Vagina (tissue), 2 donors: ENCODE measurements at regions not wholly inside any gene's neighbourhood (a gene's known extent, or its start where the extent isn't known, plus 50 kb on each side); places are given as distances from the start of the nearest gene placed in this dataset.
"Not testable (repeated sequence)": the region's sequence is repeated elsewhere in the genome, so short reads cannot be mapped to it uniquely, and the experiment has no call there.

Experiments
- DNase-seq, 2 donors: peaks; one replicate each; pipeline ENCODE4 v3.0.0-alpha.2; 2017; ENCODE audit errors: extremely low spot score in 2 of 2
- H3K27ac ChIP-seq: fragments of 200-600 bp; sonication (generic); one replicate; pipeline ENCODE4 v1.5.1; 2019
- H3K27me3 ChIP-seq: fragments of 200-600 bp; sonication (generic); one replicate; pipeline ENCODE4 v1.5.1; 2019
- H3K36me3 ChIP-seq, 2 donors: fragments of 200-600 bp; sonication (generic); one replicate each; pipeline ENCODE4 v1.5.1; 2017 to 2019
- H3K4me1 ChIP-seq: fragments of 200-600 bp; sonication (generic); one replicate; pipeline ENCODE4 v1.5.1; 2019
- H3K4me3 ChIP-seq, 2 donors: fragments of 200-600 bp; sonication (generic); 1 replicate in 1 of 2; 2 replicates in 1 of 2; pipeline ENCODE4 v1.5.1; 2016 to 2019
- H3K9me3 ChIP-seq: fragments of 200-600 bp; sonication (generic); one replicate; pipeline ENCODE4 v1.5.1; 2019
- CTCF ChIP-seq, 3 experiments: fragments of 450-650 bp in 2 of 3; fragments of 200-600 bp in 1 of 3; sonication (generic) in 1 of 3; IDR thresholded peaks; one replicate each; pipeline ENCODE4 v1.5.1; 2017 to 2019; ENCODE audit warnings: antibody characterized with exemption in 3 of 3, mild to moderate bottlenecking in 2 of 3, moderate library complexity in 2 of 3
- POLR2A ChIP-seq, 2 donors: fragments of 450-650 bp; IDR thresholded peaks; one replicate each; pipeline ENCODE4 v1.6.1; 2017; ENCODE audit warnings: antibody characterized with exemption in 2 of 2, mild to moderate bottlenecking in 2 of 2, moderate library complexity in 2 of 2
- POLR2AphosphoS5 ChIP-seq, 2 donors: sonication (generic); formaldehyde crosslinking; IDR thresholded peaks; one replicate each; pipeline ENCODE4 v1.9.0; 2017; ENCODE audit warnings: antibody characterized with exemption in 2 of 2, mild to moderate bottlenecking in 2 of 2, low read depth in 1 of 2; ENCODE audit not compliant: insufficient read depth in 1 of 2
- intact Hi-C: fragments of 100-400 bp; cut with DNase I; formaldehyde crosslinking; loops from one replicate; pipeline ENCODE4 v1.15.1; 2023

GRCh38 chr6:113027780-113028179 is 680.6 kb downstream of the RFPL4B start:
- DNase-seq, result no peak
- H3K27ac ChIP-seq, result no peak overlapping the region
- H3K4me1 ChIP-seq, result no peaks in the 10 kb centered on the region
- no peaks in the 10 kb centered on the region for H3K27me3 ChIP-seq
- no peaks in the 10 kb centered on the region for H3K9me3 ChIP-seq
- H3K4me3 ChIP-seq, result no peak overlapping the region
- no peaks in the 10 kb centered on the region for H3K36me3 ChIP-seq
- intact Hi-C loops, result no loop called here
- TF ChIP-seq POLR2A (IDR thresholded peaks at IDR 0.05) (no peak), POLR2AphosphoS5 (IDR thresholded peaks at IDR 0.05; ENCODE audit: insufficient read depth in 1 of 2, low read depth in 1 of 2) (no peak), CTCF (IDR thresholded peaks at IDR 0.05) (no peak)

- H3K9me3 ChIP-seq, H3K4me3 ChIP-seq, H3K36me3 ChIP-seq, H3K4me1 ChIP-seq, H3K27me3 ChIP-seq, H3K27ac ChIP-seq, intact Hi-C loops, DNase-seq: not testable (repeated sequence)
Measured at GRCh38 chr6:113029161-113029560, 682.0 kb downstream of the RFPL4B start.

DNA sequence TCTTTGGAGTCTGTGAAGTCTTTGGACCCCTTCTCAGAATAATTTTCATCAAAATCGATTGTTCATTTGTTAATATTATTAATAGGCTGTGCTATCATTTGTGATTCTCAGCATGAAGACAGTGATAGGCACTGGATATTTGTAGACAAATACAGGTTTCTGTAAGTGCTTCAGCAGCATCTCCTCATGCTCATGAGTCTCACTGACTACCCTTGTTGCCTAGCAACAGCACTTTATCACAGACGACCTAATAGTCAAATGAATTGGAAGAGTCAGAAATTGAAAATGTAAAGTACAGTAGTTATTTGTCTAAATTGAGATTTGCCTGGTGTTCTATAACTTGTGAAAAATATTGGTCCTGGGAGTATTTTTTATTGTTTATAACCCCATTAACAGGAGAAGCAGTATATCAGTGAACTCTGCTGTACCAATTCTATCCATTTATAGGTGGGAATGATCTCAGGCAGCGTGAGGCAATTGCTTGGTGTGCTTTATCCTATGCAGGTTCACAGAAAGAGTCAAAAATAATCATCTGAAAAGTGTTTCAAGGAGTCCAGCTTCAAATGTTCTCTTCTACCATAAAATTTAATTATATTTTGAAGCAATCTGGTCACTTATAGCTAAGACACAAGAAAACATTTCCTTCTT is 684.6 kb downstream of the RFPL4B start:
- Histone ChIP-seq H3K4me1 (no peaks in the 10 kb centered on the region), H3K9me3 (no peaks in the 10 kb centered on the region), H3K27ac (no peak overlapping the region), H3K4me3 (no peak overlapping the region), H3K27me3 (no peaks in the 10 kb centered on the region), H3K36me3 (no peaks in the 10 kb centered on the region)
- intact Hi-C loops, result no loop called here
- TF ChIP-seq POLR2AphosphoS5 (IDR thresholded peaks at IDR 0.05; ENCODE audit: insufficient read depth in 1 of 2, low read depth in 1 of 2), result no peak
- TF ChIP-seq POLR2A (IDR thresholded peaks at IDR 0.05), result no peak
- no peak for TF ChIP-seq CTCF (IDR thresholded peaks at IDR 0.05)
- DNase-seq, result no peak

GRCh38 chr6:113039005-113039404 is 691.9 kb downstream of the RFPL4B start:
- Histone ChIP-seq H3K4me1 (no peaks in the 10 kb centered on the region), H3K36me3 (no peaks in the 10 kb centered on the region), H3K4me3 (no peak overlapping the region), H3K9me3 (no peaks in the 10 kb centered on the region), H3K27ac (no peak overlapping the region), H3K27me3 (no peaks in the 10 kb centered on the region)
- no peak for DNase-seq
- intact Hi-C loops, result no loop called here
- TF ChIP-seq POLR2A (IDR thresholded peaks at IDR 0.05) (no peak), POLR2AphosphoS5 (IDR thresholded peaks at IDR 0.05; ENCODE audit: insufficient read depth in 1 of 2, low read depth in 1 of 2) (no peak), CTCF (IDR thresholded peaks at IDR 0.05) (no peak)

GRCh38 chr6:113047148-113047547 is 700.0 kb downstream of the RFPL4B start:
- no peak for TF ChIP-seq POLR2A (IDR thresholded peaks at IDR 0.05)
- no peak for TF ChIP-seq POLR2AphosphoS5 (IDR thresholded peaks at IDR 0.05; ENCODE audit: insufficient read depth in 1 of 2, low read depth in 1 of 2)
- no peak for TF ChIP-seq CTCF (IDR thresholded peaks at IDR 0.05)
- no peak overlapping the region for H3K4me3 ChIP-seq
- no peaks in the 10 kb centered on the region for H3K27me3 ChIP-seq
- no peaks in the 10 kb centered on the region for H3K4me1 ChIP-seq
- no peaks in the 10 kb centered on the region for H3K9me3 ChIP-seq
- DNase-seq, result no peak
- H3K27ac ChIP-seq, result no peak overlapping the region
- H3K36me3 ChIP-seq, result no peaks in the 10 kb centered on the region
- intact Hi-C loops, result no loop called here
